ENCODE measurements at regions not wholly inside any gene's neighbourhood (a gene's known extent, or its start where the extent isn't known, plus 50 kb on each side); places are given as distances from the start of the nearest gene placed in this dataset.

GRCh38 chr3:8399686-8400085 is 101.9 kb upstream of the LMCD1 start:
- DNase-seq (no peak), FAIRE-seq (no peak)
- intact Hi-C loops (cut with DNase I): no loop called here

GRCh38 chr3:8400911-8401310 is 100.7 kb upstream of the LMCD1 start:
- Histone ChIP-seq H3K27me3 (ENCODE audit: control insufficient read depth, insufficient read depth, low read length) (no peaks in the 10 kb centered on the region), H3K27ac (ENCODE audit: low read depth in 2 of 2, low read length in 2 of 2) (no peak overlapping the region), H3K36me3 (ENCODE audit: control insufficient read depth in 2 of 3, insufficient read depth in 3 of 3, low read length in 3 of 3) (no peaks in the 10 kb centered on the region), H3K9ac (ENCODE audit: low read length in 3 of 3) (no peak overlapping the region), H3K4me3 (ENCODE audit: low read length in 3 of 3) (no peak overlapping the region), H3K4me1 (ENCODE audit: control insufficient read depth in 2 of 3, insufficient read depth in 2 of 3, low read depth in 1 of 3, low read length in 3 of 3) (no peaks in the 10 kb centered on the region), H3K9me3 (ENCODE audit: control insufficient read depth in 2 of 3, insufficient read depth in 1 of 3, low read length in 3 of 3) (no peaks in the 10 kb centered on the region)
- FAIRE-seq (no peak), DNase-seq (no peak)
- intact Hi-C loops (cut with DNase I): no loop called here
- TF ChIP-seq, protein P1, sequence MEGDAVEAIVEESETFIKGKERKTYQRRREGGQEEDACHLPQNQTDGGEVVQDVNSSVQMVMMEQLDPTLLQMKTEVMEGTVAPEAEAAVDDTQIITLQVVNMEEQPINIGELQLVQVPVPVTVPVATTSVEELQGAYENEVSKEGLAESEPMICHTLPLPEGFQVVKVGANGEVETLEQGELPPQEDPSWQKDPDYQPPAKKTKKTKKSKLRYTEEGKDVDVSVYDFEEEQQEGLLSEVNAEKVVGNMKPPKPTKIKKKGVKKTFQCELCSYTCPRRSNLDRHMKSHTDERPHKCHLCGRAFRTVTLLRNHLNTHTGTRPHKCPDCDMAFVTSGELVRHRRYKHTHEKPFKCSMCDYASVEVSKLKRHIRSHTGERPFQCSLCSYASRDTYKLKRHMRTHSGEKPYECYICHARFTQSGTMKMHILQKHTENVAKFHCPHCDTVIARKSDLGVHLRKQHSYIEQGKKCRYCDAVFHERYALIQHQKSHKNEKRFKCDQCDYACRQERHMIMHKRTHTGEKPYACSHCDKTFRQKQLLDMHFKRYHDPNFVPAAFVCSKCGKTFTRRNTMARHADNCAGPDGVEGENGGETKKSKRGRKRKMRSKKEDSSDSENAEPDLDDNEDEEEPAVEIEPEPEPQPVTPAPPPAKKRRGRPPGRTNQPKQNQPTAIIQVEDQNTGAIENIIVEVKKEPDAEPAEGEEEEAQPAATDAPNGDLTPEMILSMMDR (IDR thresholded peaks at IDR 0.05; ENCODE audit: borderline replicate concordance, extremely low read depth, insufficient read depth): no peak

More at GRCh38 chr3:8399686-8400085, 101.9 kb upstream of the LMCD1 start:
- Histone ChIP-seq H3K9me3 (ENCODE audit: control insufficient read depth in 2 of 3, insufficient read depth in 1 of 3, low read length in 3 of 3) (no peaks in the 10 kb centered on the region), H3K4me3 (ENCODE audit: low read length in 3 of 3) (no peak overlapping the region), H3K27me3 (ENCODE audit: control insufficient read depth, insufficient read depth, low read length) (no peaks in the 10 kb centered on the region), H3K36me3 (ENCODE audit: control insufficient read depth in 2 of 3, insufficient read depth in 3 of 3, low read length in 3 of 3) (no peaks in the 10 kb centered on the region), H3K4me1 (ENCODE audit: control insufficient read depth in 2 of 3, insufficient read depth in 2 of 3, low read depth in 1 of 3, low read length in 3 of 3) (no peaks in the 10 kb centered on the region), H3K27ac (ENCODE audit: low read depth in 2 of 2, low read length in 2 of 2) (no peak overlapping the region), H3K9ac (ENCODE audit: low read length in 3 of 3) (no peak overlapping the region)
- TF ChIP-seq, protein P1 (IDR thresholded peaks at IDR 0.05; ENCODE audit: borderline replicate concordance, extremely low read depth, insufficient read depth): no peak

DNA sequence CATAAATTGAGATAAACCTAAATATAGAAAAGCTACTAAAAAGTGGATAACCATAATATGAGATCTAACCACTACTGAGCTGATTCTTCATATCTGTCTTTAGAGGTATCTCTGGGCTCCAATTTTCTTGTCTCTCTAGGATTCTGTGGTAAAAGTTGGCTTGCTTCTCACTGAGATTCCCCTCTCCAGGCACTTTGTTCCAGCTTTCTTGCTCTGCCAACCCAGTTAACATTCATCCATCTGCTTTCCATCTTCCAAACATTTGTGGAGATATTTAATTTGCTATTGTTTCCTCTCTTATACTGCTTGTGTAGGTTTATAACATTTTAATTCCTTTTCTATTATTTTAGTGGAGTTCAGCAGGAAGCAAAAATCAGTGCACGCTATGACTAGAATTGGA is 97.6 kb upstream of the LMCD1 start:
- Histone ChIP-seq H3K4me3 (ENCODE audit: low read length in 3 of 3) (no peak overlapping the region), H3K9ac (ENCODE audit: low read length in 3 of 3) (no peak overlapping the region), H3K27me3 (ENCODE audit: control insufficient read depth, insufficient read depth, low read length) (no peaks in the 10 kb centered on the region), H3K36me3 (ENCODE audit: control insufficient read depth in 2 of 3, insufficient read depth in 3 of 3, low read length in 3 of 3) (no peaks in the 10 kb centered on the region), H3K4me1 (ENCODE audit: control insufficient read depth in 2 of 3, insufficient read depth in 2 of 3, low read depth in 1 of 3, low read length in 3 of 3) (no peaks in the 10 kb centered on the region), H3K9me3 (ENCODE audit: control insufficient read depth in 2 of 3, insufficient read depth in 1 of 3, low read length in 3 of 3) (peaks cover 0 to 8% (median 0%) of the 10 kb centered on the region in 3 donors), H3K27ac (ENCODE audit: low read depth in 2 of 2, low read length in 2 of 2) (no peak overlapping the region)
- FAIRE-seq (no peak), DNase-seq (no peak)
- intact Hi-C loops (cut with DNase I): no loop called here
- TF ChIP-seq, protein P1 (IDR thresholded peaks at IDR 0.05; ENCODE audit: borderline replicate concordance, extremely low read depth, insufficient read depth): no peak

DNA sequence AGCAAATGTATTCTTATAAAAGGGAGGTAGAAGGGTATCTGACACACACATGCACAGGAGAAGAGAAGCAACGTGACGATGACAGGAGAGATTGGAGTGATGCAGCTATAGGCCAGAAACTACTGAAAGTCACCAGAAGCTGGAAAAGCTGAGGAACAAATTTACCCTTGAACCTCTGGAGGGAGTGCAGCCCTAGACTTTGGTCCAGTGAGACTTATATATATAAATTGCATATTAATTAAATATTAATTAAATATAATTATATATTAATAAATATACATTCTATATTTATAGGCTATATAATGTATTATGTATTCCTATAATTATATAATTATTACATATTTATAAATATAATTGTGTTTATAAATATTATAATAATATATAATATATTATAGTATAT is 96.5 kb upstream of the LMCD1 start:
- FAIRE-seq (no peak), DNase-seq (no peak)
- no peak overlapping the region for H3K27ac ChIP-seq (ENCODE audit: low read depth in 2 of 2, low read length in 2 of 2)
- no peak overlapping the region for H3K4me3 ChIP-seq (ENCODE audit: low read length in 3 of 3)
- H3K9me3 ChIP-seq (ENCODE audit: control insufficient read depth in 2 of 3, insufficient read depth in 1 of 3, low read length in 3 of 3): peaks cover 0 to 8% (median 0%) of the 10 kb centered on the region in 3 donors
- intact Hi-C loops (cut with DNase I): no loop called here
- H3K4me1 ChIP-seq (ENCODE audit: control insufficient read depth in 2 of 3, insufficient read depth in 2 of 3, low read depth in 1 of 3, low read length in 3 of 3): no peaks in the 10 kb centered on the region
- H3K27me3 ChIP-seq (ENCODE audit: control insufficient read depth, insufficient read depth, low read length): no peaks in the 10 kb centered on the region
- H3K9ac ChIP-seq (ENCODE audit: low read length in 3 of 3): no peak overlapping the region
- H3K36me3 ChIP-seq (ENCODE audit: control insufficient read depth in 2 of 3, insufficient read depth in 3 of 3, low read length in 3 of 3): no peaks in the 10 kb centered on the region
- TF ChIP-seq, protein P1 (IDR thresholded peaks at IDR 0.05; ENCODE audit: borderline replicate concordance, extremely low read depth, insufficient read depth): no peak

Data from kidney (tissue), 13 donors.